H9 (cell line): ENCODE measurements at regions not wholly inside any gene's neighbourhood (a gene's known extent, or its start where the extent isn't known, plus 50 kb on each side); places are given as distances from the start of the nearest gene placed in this dataset.

Source experiments
- DNase-seq: peaks from one replicate; pipeline ENCODE4 v3.0.0-alpha.2; 2017
- H2AFZ ChIP-seq: one replicate; pipeline ENCODE4 v1.6.1; 2013; ENCODE audit warnings: mild to moderate bottlenecking, low read length, control low read depth, moderate library complexity
- H2AK5ac ChIP-seq: 2 replicates; pipeline ENCODE4 v1.6.1; 2013; ENCODE audit warnings: low read length, control low read depth, mixed read lengths; ENCODE audit not compliant: insufficient read length
- H2BK120ac ChIP-seq: one replicate; pipeline ENCODE4 v1.6.1; 2013; ENCODE audit warnings: low read depth, mild to moderate bottlenecking, low read length, control low read depth, inconsistent platforms; ENCODE audit not compliant: poor library complexity, severe bottlenecking
- H2BK12ac ChIP-seq: 2 replicates; pipeline ENCODE4 v1.6.1; 2013; ENCODE audit warnings: low read length, control low read depth, mixed read lengths, low read depth; ENCODE audit not compliant: insufficient read length
- H2BK15ac ChIP-seq: 2 replicates; pipeline ENCODE4 v1.6.1; 2013; ENCODE audit warnings: low read depth, low read length, control low read depth
- H2BK20ac ChIP-seq: one replicate; pipeline ENCODE4 v1.6.1; 2013; ENCODE audit warnings: low read depth, mild to moderate bottlenecking, low read length, control low read depth, inconsistent platforms; ENCODE audit not compliant: poor library complexity, severe bottlenecking
- H2BK5ac ChIP-seq: 2 replicates; pipeline ENCODE4 v1.6.1; 2013; ENCODE audit warnings: low read length, control low read depth, mixed read lengths; ENCODE audit not compliant: insufficient read length
- H3K14ac ChIP-seq: 2 replicates; pipeline ENCODE4 v1.6.1; 2013; ENCODE audit warnings: low read length, control low read depth; ENCODE audit not compliant: insufficient read depth
- H3K18ac ChIP-seq: 2 replicates; pipeline ENCODE4 v1.6.1; 2013; ENCODE audit warnings: low read depth, mild to moderate bottlenecking, mixed read lengths, low read length, control low read depth; ENCODE audit not compliant: insufficient read length
- H3K23ac ChIP-seq: 2 replicates; pipeline ENCODE4 v1.6.1; 2013; ENCODE audit warnings: low read length, control low read depth, mixed read lengths, low read depth; ENCODE audit not compliant: insufficient read length
- H3K23me2 ChIP-seq: 2 replicates; pipeline ENCODE4 v1.6.1; 2013; ENCODE audit warnings: low read depth, mild to moderate bottlenecking, mixed read lengths, low read length, control low read depth; ENCODE audit not compliant: insufficient read length, poor library complexity, severe bottlenecking
- H3K27ac ChIP-seq: 2 replicates; pipeline ENCODE4 v1.5.1; 2013; ENCODE audit warnings: low read length, control low read depth, mixed read lengths, low read depth; ENCODE audit not compliant: insufficient read length
- H3K27me3 ChIP-seq: 2 replicates; pipeline ENCODE4 v1.6.1; 2013; ENCODE audit warnings: low read length, control low read depth, inconsistent platforms; ENCODE audit not compliant: insufficient read depth
- H3K4ac ChIP-seq: 2 replicates; pipeline ENCODE4 v1.6.1; 2013; ENCODE audit warnings: low read depth, mild to moderate bottlenecking, control low read depth, inconsistent platforms, low read length, moderate library complexity
- H3K4me1 ChIP-seq: 2 replicates; pipeline ENCODE4 v1.6.1; 2013; ENCODE audit warnings: low read length, control low read depth, inconsistent platforms; ENCODE audit not compliant: insufficient read depth
- H3K4me2 ChIP-seq: 2 replicates; pipeline ENCODE4 v1.6.1; 2013; ENCODE audit warnings: low read length, control low read depth, mixed read lengths; ENCODE audit not compliant: insufficient read length, insufficient read depth
- H3K56ac ChIP-seq: 2 replicates; pipeline ENCODE4 v1.6.1; 2013; ENCODE audit warnings: low read depth, mild to moderate bottlenecking, mixed read lengths, low read length, control low read depth; ENCODE audit not compliant: insufficient read length
- H3K79me1 ChIP-seq: 2 replicates; pipeline ENCODE4 v1.6.1; 2013; ENCODE audit warnings: low read depth, mild to moderate bottlenecking, moderate library complexity, low read length, control low read depth, inconsistent platforms; ENCODE audit not compliant: insufficient read depth, poor library complexity, severe bottlenecking
- H3K79me2 ChIP-seq: 2 replicates; pipeline ENCODE4 v1.6.1; 2013; ENCODE audit warnings: low read length, control low read depth, inconsistent platforms; ENCODE audit not compliant: insufficient read depth
- H3K9ac ChIP-seq: 2 replicates; pipeline ENCODE4 v1.6.1; 2013; ENCODE audit warnings: low read length, control low read depth, mixed read lengths; ENCODE audit not compliant: insufficient read length; ENCODE audit errors: extremely low read depth
- H3K9me3 ChIP-seq: one replicate; pipeline ENCODE4 v1.6.1; 2013; ENCODE audit warnings: low read depth, low read length, inconsistent platforms; ENCODE audit not compliant: control insufficient read depth
- H3T11ph ChIP-seq: one replicate; pipeline ENCODE4 v1.6.1; 2013; ENCODE audit warnings: mild to moderate bottlenecking, low read length, control low read depth, inconsistent platforms
- H4K20me1 ChIP-seq: one replicate; pipeline ENCODE4 v1.6.1; 2013; ENCODE audit not compliant: control insufficient read depth, insufficient read length, insufficient read depth
- H4K5ac ChIP-seq: 2 replicates; pipeline ENCODE4 v1.6.1; 2013; ENCODE audit warnings: low read depth, mild to moderate bottlenecking, mixed read lengths, low read length, control low read depth; ENCODE audit not compliant: insufficient read length
- H4K8ac ChIP-seq: replicated peaks from 2 replicates; pipeline ENCODE4 v1.6.1; 2013; ENCODE audit warnings: low read length, control low read depth, mixed read lengths, low read depth; ENCODE audit not compliant: insufficient read length
- H4K91ac ChIP-seq: 2 replicates; pipeline ENCODE4 v1.6.1; 2013; ENCODE audit warnings: low read depth, mild to moderate bottlenecking, moderate library complexity, mixed read lengths, low read length, control low read depth; ENCODE audit not compliant: insufficient read length
- H3K27ac Mint-ChIP-seq, 3 experiments: 2 replicates in 2 of 3; 3 replicates in 1 of 3; pipeline ENCODE4 v1.8.0; 2020 to 2021; ENCODE audit warnings: mixed read lengths in 3 of 3, mild to moderate bottlenecking in 1 of 3, moderate library complexity in 1 of 3
- H3K27me3 Mint-ChIP-seq: 2 replicates; pipeline ENCODE4 v1.8.0; 2021; ENCODE audit warnings: low read depth, mild to moderate bottlenecking, moderate library complexity, mixed read lengths
- H3K36me3 Mint-ChIP-seq, 3 experiments: 2 replicates in 2 of 3; 3 replicates in 1 of 3; pipeline ENCODE4 v1.8.0; 2020 to 2021; ENCODE audit warnings: low read depth in 3 of 3, mixed read lengths in 3 of 3; ENCODE audit not compliant: insufficient read depth in 1 of 3
- H3K4me1 Mint-ChIP-seq, 2 experiments: 2 replicates each; pipeline ENCODE4 v1.8.0; 2020; ENCODE audit warnings: mixed read lengths in 2 of 2
- H3K4me3 Mint-ChIP-seq, 2 experiments: 2 replicates in 1 of 2; 3 replicates in 1 of 2; pipeline ENCODE4 v1.8.0; 2020 to 2021; ENCODE audit warnings: mild to moderate bottlenecking in 2 of 2, mixed read lengths in 2 of 2, moderate library complexity in 1 of 2
- H3K9me3 Mint-ChIP-seq, 2 experiments: 2 replicates in 1 of 2; 3 replicates in 1 of 2; pipeline ENCODE4 v1.8.0; 2020; ENCODE audit warnings: mild to moderate bottlenecking in 2 of 2, mixed read lengths in 2 of 2, moderate library complexity in 1 of 2
- whole genome bisulfite sequencing: extraction: QIAGEN DNeasy Blood & Tissue Kit; methylation state at CpG from one replicate; pipeline ENCODE4 v1.1.7; 2013; ENCODE audit warnings: missing lambda C conversion rate, low lambda C conversion rate, mixed read lengths; ENCODE audit not compliant: insufficient read length; ENCODE audit errors: extremely low coverage; 5-methylcytosine and 5-hydroxymethylcytosine counted together
- TF ChIP-seq, protein P1 (sequence below): fragments of 200-600 bp; sonication (generic); conservative IDR thresholded peaks from 3 replicates; pipeline ENCODE4 v1.8.0; 2021; ENCODE audit warnings: antibody characterized with exemption, mild to moderate bottlenecking

GRCh38 chr6:51182827-51183226, 364.2 kb downstream of the TFAP2B start:
- Histone ChIP-seq H2AFZ (no peak overlapping the region), H3T11ph (no peak overlapping the region), H4K20me1 (no peaks in the 10 kb centered on the region), H3K23ac (no peak overlapping the region), H2BK12ac (no peak overlapping the region), H3K56ac (no peak overlapping the region), H3K27me3 (no peaks in the 10 kb centered on the region), H2AK5ac (no peak overlapping the region), H3K27ac (no peak overlapping the region), H2BK15ac (no peak overlapping the region), H3K23me2 (no peaks in the 10 kb centered on the region), H4K5ac (no peak overlapping the region), H4K91ac (no peak overlapping the region), H3K4me1 (no peaks in the 10 kb centered on the region), H3K4me2 (no peak overlapping the region), H3K79me2 (no peaks in the 10 kb centered on the region), H4K8ac (no peak overlapping the region), H3K79me1 (no peaks in the 10 kb centered on the region), H3K14ac (no peak overlapping the region), H3K18ac (no peak overlapping the region), H3K9me3 (no peaks in the 10 kb centered on the region), H2BK5ac (no peak overlapping the region), H2BK120ac (no peak overlapping the region), H3K4ac (no peak overlapping the region), H3K9ac (no peak overlapping the region), H2BK20ac (no peak overlapping the region)
- TF ChIP-seq, protein P1, sequence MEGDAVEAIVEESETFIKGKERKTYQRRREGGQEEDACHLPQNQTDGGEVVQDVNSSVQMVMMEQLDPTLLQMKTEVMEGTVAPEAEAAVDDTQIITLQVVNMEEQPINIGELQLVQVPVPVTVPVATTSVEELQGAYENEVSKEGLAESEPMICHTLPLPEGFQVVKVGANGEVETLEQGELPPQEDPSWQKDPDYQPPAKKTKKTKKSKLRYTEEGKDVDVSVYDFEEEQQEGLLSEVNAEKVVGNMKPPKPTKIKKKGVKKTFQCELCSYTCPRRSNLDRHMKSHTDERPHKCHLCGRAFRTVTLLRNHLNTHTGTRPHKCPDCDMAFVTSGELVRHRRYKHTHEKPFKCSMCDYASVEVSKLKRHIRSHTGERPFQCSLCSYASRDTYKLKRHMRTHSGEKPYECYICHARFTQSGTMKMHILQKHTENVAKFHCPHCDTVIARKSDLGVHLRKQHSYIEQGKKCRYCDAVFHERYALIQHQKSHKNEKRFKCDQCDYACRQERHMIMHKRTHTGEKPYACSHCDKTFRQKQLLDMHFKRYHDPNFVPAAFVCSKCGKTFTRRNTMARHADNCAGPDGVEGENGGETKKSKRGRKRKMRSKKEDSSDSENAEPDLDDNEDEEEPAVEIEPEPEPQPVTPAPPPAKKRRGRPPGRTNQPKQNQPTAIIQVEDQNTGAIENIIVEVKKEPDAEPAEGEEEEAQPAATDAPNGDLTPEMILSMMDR: no peak
- no peak overlapping the region for H3K27ac Mint-ChIP-seq
- no peak overlapping the region for H3K4me3 Mint-ChIP-seq
- WGBS: no CpG with 5 or more reads among the region's 3 CpGs
- no peak for DNase-seq
- no peaks in the 10 kb centered on the region for H3K36me3 Mint-ChIP-seq
- H3K27me3 Mint-ChIP-seq: peaks cover 2% of the 10 kb centered on the region; the same call in 1 of the 2 replicates
- H3K4me1 Mint-ChIP-seq: no peaks in the 10 kb centered on the region
- H3K9me3 Mint-ChIP-seq: no peaks in the 10 kb centered on the region; a peak in 1 of 5 replicates
